ENCODE measurements at regions not wholly inside any gene's neighbourhood (a gene's known extent, or its start where the extent isn't known, plus 50 kb on each side); places are given as distances from the start of the nearest gene placed in this dataset.

DNA sequence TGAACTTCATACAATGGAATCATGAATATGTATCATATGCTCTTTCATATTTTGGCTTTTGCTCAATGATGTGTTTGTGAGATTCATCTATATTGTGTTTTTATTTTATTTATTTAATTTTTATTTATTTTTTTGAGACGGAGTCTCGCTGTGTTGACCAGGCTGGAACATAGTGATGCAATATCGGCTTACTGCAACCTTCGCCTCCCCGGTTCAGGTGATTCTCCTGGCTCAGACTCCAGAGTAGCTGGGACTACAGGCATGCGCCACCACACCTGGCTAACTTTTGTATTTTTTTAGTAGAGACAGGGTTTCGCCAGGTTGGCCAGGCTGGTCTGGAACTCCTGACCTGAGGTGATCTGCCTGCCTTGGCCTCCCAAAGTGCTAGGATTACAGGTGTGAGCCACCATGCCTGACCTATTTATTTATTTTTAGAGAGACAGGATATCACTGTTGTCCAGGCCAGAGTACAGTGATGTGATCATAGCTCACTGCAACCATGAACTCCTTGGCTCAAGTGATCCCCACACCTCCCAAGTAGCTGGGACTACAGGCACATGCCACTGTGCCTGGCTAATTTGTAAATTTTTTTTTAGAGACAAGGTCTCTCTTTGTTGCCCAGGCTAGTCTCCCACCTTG lies 74.5 kb downstream of the TET3 start:
- TF ChIP-seq CTCF (IDR thresholded peaks at IDR 0.05; ENCODE audit: low read depth, low read length, missing input control) = no peak
- no peak for TF ChIP-seq TAF1 (conservative IDR thresholded peaks at IDR 0.05)
- no peak for TF ChIP-seq RAD21 (IDR thresholded peaks at IDR 0.05)
- TF ChIP-seq ATF3 (IDR thresholded peaks at IDR 0.05) = no peak
- TF ChIP-seq, protein P1, sequence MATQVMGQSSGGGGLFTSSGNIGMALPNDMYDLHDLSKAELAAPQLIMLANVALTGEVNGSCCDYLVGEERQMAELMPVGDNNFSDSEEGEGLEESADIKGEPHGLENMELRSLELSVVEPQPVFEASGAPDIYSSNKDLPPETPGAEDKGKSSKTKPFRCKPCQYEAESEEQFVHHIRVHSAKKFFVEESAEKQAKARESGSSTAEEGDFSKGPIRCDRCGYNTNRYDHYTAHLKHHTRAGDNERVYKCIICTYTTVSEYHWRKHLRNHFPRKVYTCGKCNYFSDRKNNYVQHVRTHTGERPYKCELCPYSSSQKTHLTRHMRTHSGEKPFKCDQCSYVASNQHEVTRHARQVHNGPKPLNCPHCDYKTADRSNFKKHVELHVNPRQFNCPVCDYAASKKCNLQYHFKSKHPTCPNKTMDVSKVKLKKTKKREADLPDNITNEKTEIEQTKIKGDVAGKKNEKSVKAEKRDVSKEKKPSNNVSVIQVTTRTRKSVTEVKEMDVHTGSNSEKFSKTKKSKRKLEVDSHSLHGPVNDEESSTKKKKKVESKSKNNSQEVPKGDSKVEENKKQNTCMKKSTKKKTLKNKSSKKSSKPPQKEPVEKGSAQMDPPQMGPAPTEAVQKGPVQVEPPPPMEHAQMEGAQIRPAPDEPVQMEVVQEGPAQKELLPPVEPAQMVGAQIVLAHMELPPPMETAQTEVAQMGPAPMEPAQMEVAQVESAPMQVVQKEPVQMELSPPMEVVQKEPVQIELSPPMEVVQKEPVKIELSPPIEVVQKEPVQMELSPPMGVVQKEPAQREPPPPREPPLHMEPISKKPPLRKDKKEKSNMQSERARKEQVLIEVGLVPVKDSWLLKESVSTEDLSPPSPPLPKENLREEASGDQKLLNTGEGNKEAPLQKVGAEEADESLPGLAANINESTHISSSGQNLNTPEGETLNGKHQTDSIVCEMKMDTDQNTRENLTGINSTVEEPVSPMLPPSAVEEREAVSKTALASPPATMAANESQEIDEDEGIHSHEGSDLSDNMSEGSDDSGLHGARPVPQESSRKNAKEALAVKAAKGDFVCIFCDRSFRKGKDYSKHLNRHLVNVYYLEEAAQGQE (IDR thresholded peaks at IDR 0.05) = no peak
- TF ChIP-seq RXRA (IDR thresholded peaks at IDR 0.05) = no peak
- no peak for TF ChIP-seq SP1 (IDR thresholded peaks at IDR 0.05)
- no peak for TF ChIP-seq YY1 (IDR thresholded peaks at IDR 0.05)
- no peak for TF ChIP-seq MAX (IDR thresholded peaks at IDR 0.05)

Data from liver (tissue), 3 donors.